Transverse colon (tissue), 4 donors: ENCODE measurements at regions not wholly inside any gene's neighbourhood (a gene's known extent, or its start where the extent isn't known, plus 50 kb on each side); places are given as distances from the start of the nearest gene placed in this dataset.

Source experiments
- DNase-seq: peaks from one replicate; pipeline ENCODE4 v3.0.0-alpha.2; 2019
- H3K27ac ChIP-seq, 4 donors: fragments of 200-600 bp; sonication (generic); 2 replicates each; pipeline ENCODE4 v1.5.1; 2016 to 2018; ENCODE audit warnings: inconsistent platforms in 4 of 4
- H3K27me3 ChIP-seq: fragments of 200-600 bp; sonication (generic); 2 replicates; pipeline ENCODE4 v1.5.1; 2017; ENCODE audit warnings: inconsistent platforms
- H3K36me3 ChIP-seq, 4 donors: fragments of 200-600 bp; sonication (generic); 2 replicates each; pipeline ENCODE4 v1.5.1; 2017 to 2019; ENCODE audit warnings: inconsistent platforms in 4 of 4
- H3K4me1 ChIP-seq, 4 donors: fragments of 200-600 bp; sonication (generic); 2 replicates each; pipeline ENCODE4 v1.5.1; 2017 to 2020; ENCODE audit warnings: inconsistent platforms in 4 of 4
- H3K4me3 ChIP-seq, 4 donors: fragments of 200-600 bp; sonication (generic); 1 replicate in 1 of 4; 2 replicates in 3 of 4; pipeline versions ENCODE4 v1.5.1 to v1.6.1; 2017 to 2019; ENCODE audit warnings: inconsistent platforms in 4 of 4
- H3K9me3 ChIP-seq, 2 donors: fragments of 200-600 bp; sonication (generic); 2 replicates each; pipeline ENCODE4 v1.5.1; 2017 to 2019; ENCODE audit warnings: inconsistent platforms in 2 of 2
- CTCF ChIP-seq, 5 experiments: fragments of 200-600 bp in 3 of 5; fragments of 450-650 bp in 2 of 5; sonication (generic) in 3 of 5; IDR thresholded peaks; 1 replicate in 2 of 5; 2 replicates in 3 of 5; pipeline ENCODE4 v1.5.1; 2016 to 2017; ENCODE audit warnings: antibody characterized with exemption in 5 of 5, inconsistent platforms in 3 of 5, mild to moderate bottlenecking in 2 of 5, moderate library complexity in 1 of 5
- EP300 ChIP-seq: sonication (generic); formaldehyde crosslinking; IDR thresholded peaks from one replicate; pipeline ENCODE4 v1.6.1; 2017; ENCODE audit warnings: antibody characterized with exemption, low read depth
- POLR2A ChIP-seq: fragments of 450-650 bp; IDR thresholded peaks from one replicate; pipeline ENCODE4 v1.6.1; 2016; ENCODE audit warnings: antibody characterized with exemption, mild to moderate bottlenecking, moderate library complexity
- POLR2AphosphoS5 ChIP-seq, 3 donors: sonication (generic); formaldehyde crosslinking; IDR thresholded peaks; one replicate each; pipeline ENCODE4 v1.6.1; 2016; ENCODE audit warnings: antibody characterized with exemption in 3 of 3
- WGBS, 2 donors: methylation state at CpG; one replicate each; pipeline ENCODE4 v1.1.5; 2018; ENCODE audit warnings: low coverage in 1 of 2; 5-methylcytosine and 5-hydroxymethylcytosine counted together
- in situ Hi-C, 4 donors: fragments of 200-750 bp; cut with MboI; loops; one replicate each; pipeline versions ENCODE4 v1.15.0 to v1.15.1; 2017; ENCODE audit warnings: low sequenced_read_pairs in 3 of 4, low pct_ligation_motif_present in 1 of 4, low pct_unique_long_range_greater_than_20kb in 1 of 4
- intact Hi-C: fragments of 100-400 bp; cut with DNase I; formaldehyde crosslinking; loops from one replicate; pipeline ENCODE4 v1.15.1; 2023; ENCODE audit warnings: low total_unique reads

GRCh38 chr1:64318428-64318827, 115.0 kb downstream of the UBE2U start:
- Histone ChIP-seq H3K27ac (no peak overlapping the region), H3K36me3 (no peaks in the 10 kb centered on the region), H3K4me3 (no peak overlapping the region), H3K27me3 (no peaks in the 10 kb centered on the region), H3K4me1 (no peaks in the 10 kb centered on the region), H3K9me3 (no peaks in the 10 kb centered on the region)
- TF ChIP-seq POLR2A (no peak), EP300 (no peak), POLR2AphosphoS5 (IDR thresholded peaks at IDR 0.05) (no peak), CTCF (IDR thresholded peaks at IDR 0.05) (no peak)
- no peak for DNase-seq
- intact Hi-C loops, result no loop called here
- WGBS, 2 donors, result 58 to 74% methylated on average over 3 of the region's 3 CpGs
- in situ Hi-C loops, result no loop called here

DNA sequence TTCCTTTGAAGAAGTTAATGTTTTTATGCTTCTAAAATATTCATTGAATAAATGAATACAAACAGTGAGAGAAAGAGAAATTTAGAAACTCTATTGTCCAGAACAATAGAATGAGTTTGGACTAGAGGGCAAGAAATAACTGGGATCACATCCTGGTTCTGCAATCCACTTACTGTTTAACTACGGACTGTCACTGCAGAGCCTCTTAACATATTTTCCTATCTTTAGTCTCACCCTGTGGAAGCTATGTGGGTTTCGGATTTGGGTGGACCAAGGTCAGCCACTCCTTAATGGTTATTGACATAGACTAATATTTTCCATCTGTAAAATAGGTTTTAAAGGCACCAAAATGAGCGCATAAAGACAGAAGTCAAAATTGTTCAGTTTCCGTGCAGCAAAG, 116.6 kb downstream of the UBE2U start:
- H3K27ac ChIP-seq, result peak overlapping the region in 1 of 4 donors; percentile 18
- TF ChIP-seq CTCF (IDR thresholded peaks at IDR 0.05) (no peak), POLR2AphosphoS5 (IDR thresholded peaks at IDR 0.05) (no peak), POLR2A (no peak), EP300 (no peak)
- intact Hi-C loops (no loop called here), in situ Hi-C loops (no loop called here)
- no peaks in the 10 kb centered on the region for H3K27me3 ChIP-seq
- no peak overlapping the region for H3K4me3 ChIP-seq
- WGBS, 2 donors, result 70 to 75% methylated on average over 4 of the region's 4 CpGs
- no peaks in the 10 kb centered on the region for H3K9me3 ChIP-seq
- no peak for DNase-seq
- H3K4me1 ChIP-seq, result no peaks in the 10 kb centered on the region
- no peaks in the 10 kb centered on the region for H3K36me3 ChIP-seq

GRCh38 chr1:64320470-64320869, 117.0 kb downstream of the UBE2U start:
- Histone ChIP-seq H3K27me3 (no peaks in the 10 kb centered on the region), H3K27ac (peak overlapping the region in 1 of 4 donors; percentile 18), H3K4me1 (no peaks in the 10 kb centered on the region), H3K36me3 (no peaks in the 10 kb centered on the region), H3K4me3 (no peak overlapping the region), H3K9me3 (no peaks in the 10 kb centered on the region)
- DNase-seq, result no peak
- no peak for TF ChIP-seq EP300
- TF ChIP-seq POLR2AphosphoS5 (IDR thresholded peaks at IDR 0.05), result no peak
- no peak for TF ChIP-seq POLR2A
- no peak for TF ChIP-seq CTCF (IDR thresholded peaks at IDR 0.05)
- intact Hi-C loops, result no loop called here
- WGBS, 2 donors, result 22% methylated on average over 4 of the region's 4 CpGs; no CpG with 5 or more reads in 1 of the 2 donors
- in situ Hi-C loops, result no loop called here

GRCh38 chr1:64320922-64321614, 117.6 kb downstream of the UBE2U start:
- DNase-seq, result peak; percentile 11
- 77 to 84% methylated on average over 9 to 11 of the region's 11 CpGs for WGBS, 2 donors
- Histone ChIP-seq H3K27ac (peak overlapping the region in 1 of 4 donors; percentile 15), H3K36me3 (no peaks in the 10 kb centered on the region), H3K4me3 (no peak overlapping the region), H3K9me3 (no peaks in the 10 kb centered on the region), H3K27me3 (no peaks in the 10 kb centered on the region), H3K4me1 (no peaks in the 10 kb centered on the region)
- in situ Hi-C loops, result no loop called here
- TF ChIP-seq CTCF (IDR thresholded peaks at IDR 0.05), result no peak
- no peak for TF ChIP-seq POLR2A
- TF ChIP-seq EP300, result no peak
- TF ChIP-seq POLR2AphosphoS5 (IDR thresholded peaks at IDR 0.05), result no peak
- intact Hi-C loops, result no loop called here
